ENCODE measurements at regions not wholly inside any gene's neighbourhood (a gene's known extent, or its start where the extent isn't known, plus 50 kb on each side); places are given as distances from the start of the nearest gene placed in this dataset.

GRCh38 chr4:28386776-28387175 lies 1526.1 kb downstream of the STIM2 start:
- TF ChIP-seq CTCF (IDR thresholded peaks at IDR 0.05; ENCODE audit: insufficient read depth, low read length) = no peak
- no peak for TF ChIP-seq POLR2AphosphoS5 (IDR thresholded peaks at IDR 0.05; ENCODE audit: low read depth)
- TF ChIP-seq REST (IDR thresholded peaks at IDR 0.05; ENCODE audit: insufficient replicate concordance, low read depth) = no peak

Measured in HL-60 (cell line).